H4 (cell line): ENCODE measurements at regions not wholly inside any gene's neighbourhood (a gene's known extent, or its start where the extent isn't known, plus 50 kb on each side); places are given as distances from the start of the nearest gene placed in this dataset.
"Not testable (repeated sequence)": the region's sequence is repeated elsewhere in the genome, so short reads cannot be mapped to it uniquely, and the experiment has no call there.

Source experiments
- DNase-seq: peaks from one replicate; pipeline ENCODE4 v3.0.0-alpha.2; 2015; ENCODE audit warnings: low spot score

DNA sequence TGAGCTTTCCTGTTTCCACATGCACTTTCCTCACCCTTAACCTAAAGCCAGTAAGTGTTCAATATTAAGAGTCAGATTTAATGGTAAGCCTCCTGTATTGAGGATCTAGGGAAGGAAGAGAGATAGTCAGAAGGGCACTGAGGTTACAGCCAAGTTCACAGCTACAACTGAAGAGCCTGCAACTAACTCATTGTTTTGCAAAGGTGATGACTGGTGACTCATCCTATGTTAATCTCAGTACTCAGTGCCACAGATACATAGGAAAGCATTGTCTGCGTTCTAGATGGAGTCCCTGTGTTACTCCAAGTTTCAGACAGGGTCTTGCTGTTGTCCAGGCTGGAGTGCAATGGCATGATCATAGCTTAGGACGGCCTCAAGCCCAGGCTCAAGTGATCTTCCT lies 157.0 kb upstream of the RBM19 start:
- no peak for DNase-seq

GRCh38 chr12:114122016-114122415 lies 155.9 kb upstream of the RBM19 start:
- DNase-seq, result no peak

DNA sequence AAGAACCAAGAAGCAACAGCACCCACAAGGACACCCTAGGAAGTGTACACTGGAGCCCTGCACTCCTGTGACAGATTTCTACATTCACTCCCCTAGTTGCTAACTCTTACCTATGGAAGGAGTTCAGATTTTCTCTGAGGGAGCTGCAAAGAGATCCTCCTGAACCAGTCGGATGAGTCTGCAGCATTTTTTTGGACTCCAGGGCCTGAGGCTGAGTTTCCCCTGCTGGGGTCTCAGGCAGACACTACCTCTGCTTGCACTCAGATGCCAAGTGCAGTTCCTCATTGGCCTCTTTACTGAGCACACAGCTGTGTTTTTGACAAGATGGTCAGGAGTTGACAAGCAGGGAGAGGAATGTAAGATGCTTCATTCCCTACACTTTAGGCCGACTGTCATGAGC lies 153.2 kb upstream of the RBM19 start:
- DNase-seq, result no peak

DNA sequence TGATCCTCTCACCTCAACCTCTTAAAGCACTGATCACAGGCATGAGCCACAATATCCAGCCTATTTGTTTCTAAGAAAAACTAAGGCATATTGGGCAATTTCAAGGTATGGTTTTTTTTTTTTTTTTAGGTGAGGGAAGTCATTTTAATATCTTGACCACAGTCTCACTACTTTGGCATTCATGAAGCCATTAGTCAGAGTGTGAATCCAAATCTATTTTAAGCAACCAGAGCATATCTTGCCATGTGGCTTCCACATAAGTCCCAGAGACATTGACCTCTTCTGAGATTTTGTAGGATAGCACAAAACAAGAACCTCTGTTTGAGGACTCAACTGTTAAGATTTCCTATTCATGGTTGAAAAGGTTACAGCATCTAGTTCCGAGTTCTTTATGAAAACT lies 130.3 kb upstream of the RBM19 start:
- no peak for DNase-seq

DNA sequence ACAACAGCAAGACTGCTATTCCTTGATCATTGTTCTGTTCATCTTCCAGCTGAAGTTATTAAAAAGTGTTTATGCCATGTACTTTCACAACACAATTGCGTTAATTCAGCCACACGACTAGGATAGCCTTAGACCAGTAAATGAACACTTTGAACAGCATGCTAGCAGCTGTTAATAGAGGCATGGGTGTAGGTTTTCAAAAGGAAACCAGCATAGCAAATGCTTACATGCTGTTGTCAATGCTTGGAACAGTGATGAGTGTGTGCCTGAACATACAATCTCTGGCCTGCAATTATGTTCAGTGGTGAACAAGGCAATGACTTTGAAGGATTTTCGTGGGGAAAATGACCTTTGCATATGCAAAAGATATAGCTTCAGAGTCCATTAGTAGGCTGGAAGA lies 127.4 kb upstream of the RBM19 start:
- no peak for DNase-seq

DNA sequence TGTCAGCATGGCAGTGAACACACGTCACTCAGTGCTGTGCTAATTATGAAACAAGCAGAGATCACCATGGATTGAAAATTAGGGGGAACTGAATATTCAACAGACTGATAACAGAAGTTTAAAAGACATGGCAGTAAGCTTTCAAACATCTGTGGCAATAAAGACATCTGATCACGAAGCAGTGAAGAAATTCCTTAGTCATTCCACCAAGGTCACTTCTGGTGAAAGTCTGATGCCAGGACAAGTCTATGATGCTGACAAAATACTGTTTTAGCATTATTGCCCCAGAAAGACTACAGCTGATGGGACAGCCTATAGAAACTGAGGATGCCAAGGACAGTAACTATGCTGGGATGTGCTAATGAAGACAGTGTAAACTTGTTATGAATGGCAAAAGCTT lies 126.9 kb upstream of the RBM19 start:
- no peak for DNase-seq

GRCh38 chr12:114090211-114090610 lies 124.1 kb upstream of the RBM19 start:
- DNase-seq, result no peak

GRCh38 chr12:114073076-114073475 lies 107.0 kb upstream of the RBM19 start:
- no peak for DNase-seq

DNA sequence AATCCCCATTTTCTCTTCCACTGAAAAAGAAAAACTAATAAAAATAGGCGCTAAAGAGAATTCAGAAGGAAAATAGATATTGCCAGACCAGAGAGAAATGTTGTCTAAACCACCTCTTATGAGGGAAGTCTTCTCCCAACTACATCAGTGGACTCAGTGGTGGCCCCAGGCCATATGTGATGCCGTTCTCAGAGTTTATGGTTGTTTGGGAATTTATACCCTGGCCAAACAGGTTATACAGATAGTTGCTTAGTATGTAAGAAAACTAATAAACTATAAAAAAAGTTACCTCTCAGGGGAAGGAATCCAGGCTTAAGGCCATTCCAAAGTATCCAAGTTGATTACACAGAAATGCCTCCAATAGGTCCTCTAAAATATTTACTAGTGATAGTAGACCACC lies 103.4 kb upstream of the RBM19 start:
- no peak for DNase-seq

DNA sequence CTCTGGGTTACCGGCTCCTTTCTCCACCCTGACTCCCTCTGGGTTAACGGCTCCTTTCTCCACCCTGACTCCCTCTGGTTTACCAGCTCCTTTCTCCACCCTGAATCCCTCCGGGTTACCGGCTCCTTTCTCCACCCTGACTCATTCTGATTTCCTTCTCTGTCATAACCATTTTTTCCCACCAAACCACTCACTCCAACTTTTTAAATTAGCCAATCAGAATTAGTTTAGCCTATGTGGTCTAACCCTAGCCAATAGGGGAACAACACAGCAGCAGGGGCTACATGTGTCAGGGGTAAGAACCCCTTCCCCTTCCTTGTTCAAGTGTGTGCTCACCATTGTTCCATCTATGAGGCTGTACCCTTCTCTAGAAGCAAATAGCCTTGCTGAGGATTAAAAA lies 98.4 kb upstream of the RBM19 start:
- DNase-seq, result no peak

DNA sequence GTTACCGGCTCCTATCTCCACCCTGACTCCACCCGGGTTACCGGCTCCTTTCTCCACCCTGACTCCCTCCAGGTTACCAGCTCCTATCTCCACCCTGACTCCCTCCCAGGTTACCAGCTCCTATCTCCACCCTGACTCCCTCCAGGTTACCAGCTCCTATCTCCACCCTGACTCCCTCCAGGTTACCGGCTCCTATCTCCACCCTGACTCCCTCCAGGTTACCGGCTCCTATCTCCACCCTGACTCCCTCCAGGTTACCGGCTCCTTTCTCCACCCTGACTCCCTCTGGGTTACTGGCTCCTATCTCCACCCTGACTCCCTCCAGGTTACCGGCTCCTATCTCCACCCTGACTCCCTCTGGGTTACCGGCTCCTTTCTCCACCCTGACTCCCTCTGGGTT lies 97.9 kb upstream of the RBM19 start:
- not testable (repeated sequence) for DNase-seq

GRCh38 chr12:114063435-114063834 lies 97.3 kb upstream of the RBM19 start:
- DNase-seq, result no peak

GRCh38 chr12:114056351-114056750 lies 90.2 kb upstream of the RBM19 start:
- DNase-seq, result not testable (repeated sequence)

- DNase-seq, result no peak
These were observed 88.9 kb upstream of the RBM19 start for GRCh38 chr12:114054982-114055381.

DNA sequence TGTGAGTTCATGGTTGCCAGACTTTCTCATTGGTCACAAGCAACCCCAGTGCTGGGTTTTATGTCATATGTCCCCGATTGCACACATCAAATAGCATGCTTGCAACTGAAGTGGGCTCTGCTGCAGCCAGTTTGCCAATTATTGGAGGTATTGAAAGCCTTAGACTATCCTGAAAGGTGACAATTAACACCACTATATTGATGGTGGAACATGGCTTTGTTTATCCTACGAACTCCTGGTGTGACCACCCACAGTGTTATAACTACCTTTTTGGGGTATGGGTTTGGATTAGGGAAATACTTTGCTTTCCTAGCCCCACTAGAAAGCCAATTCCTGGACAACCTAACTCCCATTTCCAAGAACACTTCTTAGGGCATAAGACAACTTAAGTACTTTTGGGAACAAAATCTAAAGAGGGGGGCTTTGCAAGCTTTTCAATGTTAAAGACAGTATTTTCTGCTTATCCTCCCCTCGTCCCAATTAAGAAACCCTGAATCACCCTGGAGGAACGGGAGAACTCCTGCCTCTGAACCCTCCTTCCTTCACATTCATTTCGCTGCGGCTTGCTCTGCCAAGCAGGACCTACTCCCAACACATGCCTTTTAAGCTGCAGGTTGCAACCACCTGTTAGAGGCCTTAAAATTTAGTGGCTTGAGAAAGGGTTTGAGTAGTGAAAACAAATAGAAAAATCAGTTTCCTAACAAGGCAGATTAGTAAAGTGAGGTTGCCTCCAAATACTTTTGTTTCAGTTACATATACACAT lies 80.3 kb upstream of the RBM19 start:
- no peak for DNase-seq

DNA sequence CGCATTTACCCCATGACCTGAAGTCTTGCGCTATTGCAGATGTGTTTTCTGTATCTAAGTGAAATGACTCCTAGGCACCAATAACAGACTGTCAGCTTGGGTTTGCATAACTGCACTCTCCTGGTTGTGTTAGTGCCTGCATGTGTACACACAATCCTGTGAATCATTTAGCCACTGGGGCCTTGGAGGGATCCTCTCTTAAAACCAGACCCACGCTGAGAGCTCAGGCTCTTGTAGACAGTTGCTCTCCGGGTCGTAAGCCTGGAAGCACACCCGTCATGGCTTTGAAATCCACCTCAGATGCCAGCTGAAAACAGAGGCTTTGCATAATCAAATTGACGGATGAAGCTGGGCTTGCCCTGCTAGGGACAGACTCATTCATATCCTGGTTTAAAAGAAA lies 79.2 kb upstream of the RBM19 start:
- no peak for DNase-seq

DNA sequence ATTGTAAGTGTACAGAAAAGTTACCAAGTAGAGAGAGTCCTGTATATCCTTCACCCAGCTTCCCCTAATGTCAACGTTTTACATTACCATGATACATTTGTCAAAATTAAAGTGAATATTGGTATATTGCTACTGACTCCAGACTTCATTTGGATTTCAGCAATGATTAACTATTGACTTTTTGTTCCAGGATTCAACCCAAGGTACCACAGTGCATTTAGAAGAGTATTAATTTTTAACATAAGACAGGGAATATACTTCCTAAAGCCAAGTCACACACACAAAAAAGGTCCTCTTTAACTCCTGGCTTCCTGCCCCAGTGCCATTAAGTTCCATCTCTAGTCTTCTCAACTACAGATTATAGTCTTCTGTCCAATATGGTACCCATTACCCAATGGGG lies 75.5 kb upstream of the RBM19 start:
- DNase-seq, result no peak

GRCh38 chr12:114041136-114041535 lies 75.0 kb upstream of the RBM19 start:
- DNase-seq, result no peak

GRCh38 chr12:114038962-114039361 lies 72.8 kb upstream of the RBM19 start:
- no peak for DNase-seq

- no peak for DNase-seq
These were observed 66.7 kb upstream of the RBM19 start for GRCh38 chr12:114032801-114033200.

GRCh38 chr12:114030451-114030850 lies 64.3 kb upstream of the RBM19 start:
- no peak for DNase-seq

- DNase-seq, result no peak
These were observed 60.7 kb upstream of the RBM19 start for GRCh38 chr12:114026805-114027204.

GRCh38 chr12:114025935-114026334 lies 59.8 kb upstream of the RBM19 start:
- DNase-seq, result no peak

DNA sequence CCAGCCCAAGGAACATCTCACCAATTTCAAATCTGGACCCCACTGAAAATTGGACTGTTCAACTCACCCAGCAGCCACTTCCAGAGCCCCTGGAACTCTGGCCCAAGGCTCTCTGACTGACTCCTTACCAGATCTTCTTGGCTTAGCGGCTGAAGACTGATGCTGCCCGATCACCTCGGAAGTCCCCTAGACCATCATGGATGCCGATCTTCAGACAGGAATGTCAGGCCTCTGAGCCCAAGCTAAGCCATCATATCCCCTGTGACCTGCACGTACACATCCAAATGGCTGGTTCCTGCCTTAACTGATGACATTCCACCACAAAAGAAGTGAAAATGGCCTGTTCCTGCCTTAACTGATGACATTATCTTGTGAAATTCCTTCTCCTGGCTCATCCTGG lies 56.0 kb upstream of the RBM19 start:
- not testable (repeated sequence) for DNase-seq
